Heart left ventricle (tissue), 13 donors: ENCODE measurements at regions not wholly inside any gene's neighbourhood (a gene's known extent, or its start where the extent isn't known, plus 50 kb on each side); places are given as distances from the start of the nearest gene placed in this dataset.

Source experiments
- POLR2A ChIP-seq, 2 donors: fragments of 450-650 bp; IDR thresholded peaks; one replicate each; pipeline ENCODE4 v1.6.1; 2017; ENCODE audit warnings: antibody characterized with exemption in 2 of 2, mild to moderate bottlenecking in 2 of 2, moderate library complexity in 2 of 2
- TF ChIP-seq, protein P1 (sequence below), 12 donors: fragments of 200-600 bp; sonication (generic) in 4 of 12; IDR thresholded peaks; one replicate each; pipeline versions ENCODE4 v1.5.0 to v1.8.0; 2018 to 2022; ENCODE audit warnings: antibody characterized with exemption in 12 of 12, mild to moderate bottlenecking in 5 of 12
- donor health status: ischemic (EF 13 %, LVEDD 7.1; RV severe dilation, severe dysfunction).
- donor health status: DM: no; HTN: yes; CAD: no.
- donor health status: DM: no; HTN: no; CAD: no.
- donor health status: ischemic (EF 25% LVEDD 6.9; RV normal size, moderate dysfunction).
- donor health status: ischemic (EF 25% LVEDD 5.7; RV mildly dilated, moderate dysfunction).
- donor health status: ischemic (EF 35%, LVEDD 5.7; RV mildly dilated, moderate dysfunction).
- donor health status: nonischemic (EF 11% LVEDD 7.7; RV severe dilation, severe dysfunction).
- donor health status: DM: yes; HTN: yes; CAD: no.
- donor health status: PGD.
- donor health status: ischemic (EF 29% LVEDD 5.4; RV normal size, mild dysfunction).
- donor health status: nonischemic (EF 23%, LVEDD 6.1; RV moderate dilation, normal function).

DNA sequence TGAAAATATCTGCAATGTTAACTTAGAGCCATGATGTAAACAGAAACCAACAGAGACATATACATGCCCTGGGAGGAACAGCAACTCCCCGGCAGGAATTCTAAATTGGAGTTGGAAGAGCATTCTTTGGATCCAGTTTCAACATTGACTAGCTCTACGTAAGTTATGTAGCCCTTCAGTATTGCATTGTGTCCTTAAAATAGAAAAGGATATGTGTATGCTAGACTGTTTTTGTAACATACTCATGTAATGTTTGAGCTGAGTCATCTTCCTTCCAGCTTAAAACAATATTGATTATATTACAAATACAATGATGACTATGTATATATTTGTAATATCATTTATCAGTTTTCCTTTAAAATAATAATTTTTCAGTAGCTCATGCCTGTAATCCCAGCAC, 1422.2 kb upstream of the PCDH20 start:
- TF ChIP-seq, protein P1, sequence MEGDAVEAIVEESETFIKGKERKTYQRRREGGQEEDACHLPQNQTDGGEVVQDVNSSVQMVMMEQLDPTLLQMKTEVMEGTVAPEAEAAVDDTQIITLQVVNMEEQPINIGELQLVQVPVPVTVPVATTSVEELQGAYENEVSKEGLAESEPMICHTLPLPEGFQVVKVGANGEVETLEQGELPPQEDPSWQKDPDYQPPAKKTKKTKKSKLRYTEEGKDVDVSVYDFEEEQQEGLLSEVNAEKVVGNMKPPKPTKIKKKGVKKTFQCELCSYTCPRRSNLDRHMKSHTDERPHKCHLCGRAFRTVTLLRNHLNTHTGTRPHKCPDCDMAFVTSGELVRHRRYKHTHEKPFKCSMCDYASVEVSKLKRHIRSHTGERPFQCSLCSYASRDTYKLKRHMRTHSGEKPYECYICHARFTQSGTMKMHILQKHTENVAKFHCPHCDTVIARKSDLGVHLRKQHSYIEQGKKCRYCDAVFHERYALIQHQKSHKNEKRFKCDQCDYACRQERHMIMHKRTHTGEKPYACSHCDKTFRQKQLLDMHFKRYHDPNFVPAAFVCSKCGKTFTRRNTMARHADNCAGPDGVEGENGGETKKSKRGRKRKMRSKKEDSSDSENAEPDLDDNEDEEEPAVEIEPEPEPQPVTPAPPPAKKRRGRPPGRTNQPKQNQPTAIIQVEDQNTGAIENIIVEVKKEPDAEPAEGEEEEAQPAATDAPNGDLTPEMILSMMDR (IDR thresholded peaks at IDR 0.05): no peak
- no peak for TF ChIP-seq POLR2A (IDR thresholded peaks at IDR 0.05)
